GM23338 (cell line): ENCODE measurements at regions not wholly inside any gene's neighbourhood (a gene's known extent, or its start where the extent isn't known, plus 50 kb on each side); places are given as distances from the start of the nearest gene placed in this dataset.

Experiments
- ATAC-seq: fragments of 200-7000 bp; cut with Tn5 transposase; 3 replicates; pipeline ENCODE4 v1.9.1; 2020
- DNase-seq: peaks from one replicate; pipeline ENCODE4 v3.0.0-alpha.2; 2015; ENCODE audit warnings: low spot score
- H2AFZ ChIP-seq: fragments of 200-600 bp; sonication (generic); 2 replicates; pipeline ENCODE4 v1.8.0; 2016; ENCODE audit warnings: antibody characterized with exemption, mild to moderate bottlenecking, moderate library complexity
- H3F3A ChIP-seq: fragments of 200-600 bp; sonication (generic); replicated peaks from 2 replicates; pipeline ENCODE4 v1.8.0; 2017; ENCODE audit warnings: antibody characterized with exemption, mixed run types, low read depth
- H3K27ac ChIP-seq: fragments of 200-600 bp; sonication (generic); 2 replicates; pipeline ENCODE4 v1.6.1; 2016; ENCODE audit warnings: low read depth
- H3K27me3 ChIP-seq: fragments of 200-600 bp; sonication (generic); 2 replicates; pipeline ENCODE4 v1.8.0; 2016; ENCODE audit warnings: mild to moderate bottlenecking, mixed run types, moderate library complexity; ENCODE audit not compliant: insufficient read depth
- H3K36me3 ChIP-seq: fragments of 200-600 bp; sonication (generic); 2 replicates; pipeline ENCODE4 v1.8.0; 2016; ENCODE audit warnings: mild to moderate bottlenecking; ENCODE audit not compliant: insufficient read depth
- H3K4me1 ChIP-seq: fragments of 200-600 bp; sonication (generic); 2 replicates; pipeline ENCODE4 v1.8.0; 2016; ENCODE audit warnings: mild to moderate bottlenecking, moderate library complexity; ENCODE audit not compliant: insufficient read depth
- H3K4me2 ChIP-seq: fragments of 200-600 bp; sonication (generic); 2 replicates; pipeline ENCODE4 v1.7.1; 2017; ENCODE audit warnings: mixed run types
- H3K4me3 ChIP-seq: fragments of 200-600 bp; sonication (generic); 2 replicates; pipeline ENCODE4 v1.6.1; 2016; ENCODE audit warnings: mixed run types
- H3K79me2 ChIP-seq: fragments of 200-600 bp; sonication (generic); replicated peaks from 2 replicates; pipeline ENCODE4 v1.8.0; 2017; ENCODE audit warnings: mild to moderate bottlenecking; ENCODE audit not compliant: insufficient read depth
- H3K9me2 ChIP-seq: fragments of 200-600 bp; sonication (generic); 2 replicates; pipeline ENCODE4 v1.8.0; 2017; ENCODE audit not compliant: insufficient read depth
- H4K20me1 ChIP-seq: fragments of 200-600 bp; sonication (generic); replicated peaks from 2 replicates; pipeline ENCODE4 v1.8.0; 2017; ENCODE audit warnings: mild to moderate bottlenecking; ENCODE audit not compliant: insufficient read depth
- H3K27ac Mint-ChIP-seq: 2 replicates; pipeline ENCODE4 v1.8.0; 2020; ENCODE audit warnings: inconsistent platforms, mild to moderate bottlenecking, moderate library complexity, mixed read lengths
- H3K27me3 Mint-ChIP-seq: 3 replicates; pipeline ENCODE4 v1.8.0; 2022; ENCODE audit warnings: low read depth, mild to moderate bottlenecking, moderate library complexity, mixed read lengths, inconsistent platforms; ENCODE audit not compliant: insufficient read depth, poor library complexity
- H3K36me3 Mint-ChIP-seq: 3 replicates; pipeline ENCODE4 v1.8.0; 2021; ENCODE audit warnings: low read depth, mild to moderate bottlenecking, inconsistent platforms, moderate library complexity, mixed read lengths
- H3K4me1 Mint-ChIP-seq: 3 replicates; pipeline ENCODE4 v1.8.0; 2020; ENCODE audit warnings: mild to moderate bottlenecking, inconsistent platforms, mixed read lengths
- H3K4me3 Mint-ChIP-seq: 3 replicates; pipeline ENCODE4 v1.8.0; 2021; ENCODE audit warnings: moderate library complexity, mild to moderate bottlenecking, inconsistent platforms, mixed read lengths
- H3K9me3 Mint-ChIP-seq: 3 replicates; pipeline ENCODE4 v1.8.0; 2020; ENCODE audit warnings: moderate library complexity, mild to moderate bottlenecking, inconsistent platforms, mixed read lengths
- CREB1 ChIP-seq: fragments of 250-450 bp; sonication (Bioruptor Pico); IDR thresholded peaks from 2 replicates; pipeline ENCODE4 v1.5.0; 2020; ENCODE audit warnings: low read depth, mild to moderate bottlenecking, moderate library complexity
- CTCF ChIP-seq, 2 experiments: fragments of 200-600 bp in 1 of 2; sonication (generic) in 1 of 2; conservative IDR thresholded peaks; 2 replicates each; pipeline versions ENCODE4 v1.5.1 to v1.6.1; 2016 to 2017; ENCODE audit warnings: antibody characterized with exemption in 2 of 2, low read depth in 2 of 2, mild to moderate bottlenecking in 2 of 2, moderate library complexity in 1 of 2
- EZH2 ChIP-seq: fragments of 200-600 bp; sonication (generic); IDR thresholded peaks from one replicate; pipeline ENCODE4 v1.8.0; 2017; ENCODE audit warnings: antibody characterized with exemption, mild to moderate bottlenecking, low read depth; ENCODE audit not compliant: unreplicated experiment
- JUNB ChIP-seq: IDR thresholded peaks from one replicate; pipeline ENCODE4 v1.6.1; 2016; ENCODE audit warnings: antibody characterized with exemption; ENCODE audit not compliant: unreplicated experiment
- POLR2AphosphoS5 ChIP-seq: IDR thresholded peaks from 2 replicates; pipeline ENCODE4 v1.6.1; 2016; ENCODE audit warnings: antibody characterized with exemption, low read depth
- REST ChIP-seq: IDR thresholded peaks from one replicate; pipeline ENCODE4 v1.6.1; 2018; ENCODE audit warnings: antibody characterized with exemption; ENCODE audit not compliant: unreplicated experiment
- STAT1 ChIP-seq: IDR thresholded peaks from one replicate; pipeline ENCODE4 v1.6.1; 2016; ENCODE audit warnings: antibody characterized with exemption; ENCODE audit not compliant: unreplicated experiment
- ZNF114 ChIP-seq: fragments of 250-450 bp; sonication (Bioruptor Pico); IDR thresholded peaks from 2 replicates; pipeline ENCODE4 v1.5.0; 2020; ENCODE audit warnings: mild to moderate bottlenecking, moderate library complexity
- ZNF462 ChIP-seq: fragments of 250-450 bp; sonication (Bioruptor Pico); IDR thresholded peaks from 2 replicates; pipeline ENCODE4 v1.5.0; 2020; ENCODE audit warnings: mild to moderate bottlenecking, moderate library complexity

- TF ChIP-seq REST (no peak), STAT1 (no peak)
These were observed 331.3 kb upstream of the SNX7 start (continued) for GRCh38 chr1:98330224-98330623.

GRCh38 chr1:98328855-98329254, 332.7 kb upstream of the SNX7 start:
- H3K27ac ChIP-seq, result no peak overlapping the region
- Mint-ChIP-seq H3K9me3 (no peaks in the 10 kb centered on the region), H3K27ac (no peak overlapping the region), H3K27me3 (no peaks in the 10 kb centered on the region), H3K4me3 (no peak overlapping the region), H3K36me3 (no peaks in the 10 kb centered on the region), H3K4me1 (peaks cover 10% of the 10 kb centered on the region)
- H4K20me1 ChIP-seq, result no peaks in the 10 kb centered on the region
- ATAC-seq (no peak), DNase-seq (no peak)
- no peak overlapping the region for H3K4me2 ChIP-seq
- no peaks in the 10 kb centered on the region for H3K79me2 ChIP-seq
- no peaks in the 10 kb centered on the region for H3F3A ChIP-seq
- peaks cover 5% of the 10 kb centered on the region; the same call in 1 of the 2 replicates for H3K9me2 ChIP-seq
- H3K4me1 ChIP-seq, result peaks cover 4% of the 10 kb centered on the region; the same call in 1 of the 2 replicates
- no peaks in the 10 kb centered on the region for H3K27me3 ChIP-seq
- no peak overlapping the region for H3K4me3 ChIP-seq
- H3K36me3 ChIP-seq, result no peaks in the 10 kb centered on the region
- H2AFZ ChIP-seq, result no peak overlapping the region; the same call in 1 of the 2 replicates
- TF ChIP-seq STAT1, result no peak
- TF ChIP-seq REST, result no peak
- TF ChIP-seq ZNF114 (CRISPR knock-in tag), result no peak
- no peak for TF ChIP-seq CTCF (conservative IDR thresholded peaks at IDR 0.05; ENCODE audit: low read depth in 2 of 2)
- no peak for TF ChIP-seq ZNF462 (CRISPR knock-in tag)
- no peak for TF ChIP-seq POLR2AphosphoS5
- no peak for TF ChIP-seq EZH2
- no peak for TF ChIP-seq CREB1 (CRISPR knock-in tag)
- no peak for TF ChIP-seq JUNB
